Activated B cell treated with CpG ODN at 0.5 μM for 24 hours (primary cell): ENCODE measurements at regions not wholly inside any gene's neighbourhood (a gene's known extent, or its start where the extent isn't known, plus 50 kb on each side); places are given as distances from the start of the nearest gene placed in this dataset.

Source experiments
- ATAC-seq: fragments of 200-7000 bp; cut with Tn5 transposase; one replicate; pipeline ENCODE4 v1.10.0; 2021; ENCODE audit warnings: low read depth, mild to moderate bottlenecking, moderate library complexity
- CTCF ChIA-PET: fragments of 350-600 bp; sonication (Branson Sonifier 250); formaldehyde crosslinking; loops from one replicate; lab custom pipeline; 2021; ENCODE audit warnings: antibody characterized with exemption; lab: Charles Lee
- POLR2A ChIA-PET: fragments of 350-600 bp; sonication (Branson Sonifier 250); formaldehyde crosslinking; loops from one replicate; lab custom pipeline; 2021; ENCODE audit warnings: antibody characterized with exemption; lab: Charles Lee
- DNase-seq: peaks from one replicate; pipeline ENCODE4 v3.0.0; 2022
- H3K27ac Mint-ChIP-seq: one replicate; pipeline ENCODE4 v1.8.0; 2020; ENCODE audit warnings: mixed read lengths
- H3K27me3 Mint-ChIP-seq: one replicate; pipeline ENCODE4 v1.8.0; 2021; ENCODE audit warnings: mixed read lengths
- H3K36me3 Mint-ChIP-seq: one replicate; pipeline ENCODE4 v1.8.0; 2021; ENCODE audit warnings: low read depth, mixed read lengths
- H3K4me1 Mint-ChIP-seq: one replicate; pipeline ENCODE4 v1.8.0; 2021; ENCODE audit warnings: mixed read lengths
- H3K4me3 Mint-ChIP-seq: one replicate; pipeline ENCODE4 v1.8.0; 2020; ENCODE audit warnings: mild to moderate bottlenecking, mixed read lengths
- H3K9me3 Mint-ChIP-seq: one replicate; pipeline ENCODE4 v1.8.0; 2020; ENCODE audit warnings: mixed read lengths
- intact Hi-C: fragments of 100-400 bp; cut with micrococcal nuclease; formaldehyde crosslinking; loops from one replicate; pipeline ENCODE4 v1.15.1; 2024
- TF ChIP-seq, protein P1 (sequence below): fragments of 200-600 bp; IDR thresholded peaks from one replicate; pipeline ENCODE4 v1.8.0; 2022; ENCODE audit warnings: antibody characterized with exemption, mild to moderate bottlenecking

DNA sequence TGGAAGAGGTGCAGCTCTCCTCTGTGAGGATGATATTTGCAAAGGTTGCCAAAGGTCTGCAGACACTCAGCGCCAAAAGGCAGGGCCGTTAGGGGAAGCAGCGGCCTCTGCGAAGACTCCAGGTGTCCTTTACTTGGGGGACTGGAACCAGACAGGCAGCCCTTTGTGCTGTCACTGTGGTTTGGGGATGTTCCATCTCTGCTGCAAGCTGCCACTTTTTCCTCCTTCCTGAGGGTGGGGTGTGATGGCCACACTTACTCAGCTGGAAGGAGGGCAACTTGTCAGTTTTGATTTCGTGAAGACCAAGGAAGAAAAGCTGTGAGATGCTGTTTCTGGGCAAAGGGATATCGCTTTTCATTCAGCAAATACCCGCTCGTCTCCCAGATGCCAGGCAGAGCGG is 96.5 kb upstream of the PRR5 start:
- ATAC-seq, result no peak
- intact Hi-C loops, result no loop called here
- no peak overlapping the region for H3K27ac Mint-ChIP-seq
- DNase-seq, result no peak
- H3K36me3 Mint-ChIP-seq, result no peaks in the 10 kb centered on the region
- H3K4me3 Mint-ChIP-seq, result no peak overlapping the region
- H3K27me3 Mint-ChIP-seq, result peaks cover 18% of the 10 kb centered on the region
- CTCF ChIA-PET, result no interaction called here
- H3K9me3 Mint-ChIP-seq, result no peaks in the 10 kb centered on the region
- TF ChIP-seq, protein P1, sequence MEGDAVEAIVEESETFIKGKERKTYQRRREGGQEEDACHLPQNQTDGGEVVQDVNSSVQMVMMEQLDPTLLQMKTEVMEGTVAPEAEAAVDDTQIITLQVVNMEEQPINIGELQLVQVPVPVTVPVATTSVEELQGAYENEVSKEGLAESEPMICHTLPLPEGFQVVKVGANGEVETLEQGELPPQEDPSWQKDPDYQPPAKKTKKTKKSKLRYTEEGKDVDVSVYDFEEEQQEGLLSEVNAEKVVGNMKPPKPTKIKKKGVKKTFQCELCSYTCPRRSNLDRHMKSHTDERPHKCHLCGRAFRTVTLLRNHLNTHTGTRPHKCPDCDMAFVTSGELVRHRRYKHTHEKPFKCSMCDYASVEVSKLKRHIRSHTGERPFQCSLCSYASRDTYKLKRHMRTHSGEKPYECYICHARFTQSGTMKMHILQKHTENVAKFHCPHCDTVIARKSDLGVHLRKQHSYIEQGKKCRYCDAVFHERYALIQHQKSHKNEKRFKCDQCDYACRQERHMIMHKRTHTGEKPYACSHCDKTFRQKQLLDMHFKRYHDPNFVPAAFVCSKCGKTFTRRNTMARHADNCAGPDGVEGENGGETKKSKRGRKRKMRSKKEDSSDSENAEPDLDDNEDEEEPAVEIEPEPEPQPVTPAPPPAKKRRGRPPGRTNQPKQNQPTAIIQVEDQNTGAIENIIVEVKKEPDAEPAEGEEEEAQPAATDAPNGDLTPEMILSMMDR, result no peak
- POLR2A ChIA-PET, result no interaction called here
- no peaks in the 10 kb centered on the region for H3K4me1 Mint-ChIP-seq

GRCh38 chr22:44604991-44605390 is 97.0 kb upstream of the PRR5 start:
- H3K4me3 Mint-ChIP-seq, result no peak overlapping the region
- ChIA-PET CTCF (no interaction called here), POLR2A (no interaction called here)
- DNase-seq, result no peak
- no peaks in the 10 kb centered on the region for H3K4me1 Mint-ChIP-seq
- intact Hi-C loops, result no loop called here
- H3K9me3 Mint-ChIP-seq, result no peaks in the 10 kb centered on the region
- peaks cover 20% of the 10 kb centered on the region for H3K27me3 Mint-ChIP-seq
- TF ChIP-seq, protein P1, result no peak
- no peak for ATAC-seq
- H3K27ac Mint-ChIP-seq, result no peak overlapping the region
- no peaks in the 10 kb centered on the region for H3K36me3 Mint-ChIP-seq

- Mint-ChIP-seq H3K36me3 (no peaks in the 10 kb centered on the region), H3K4me3 (no peak overlapping the region), H3K4me1 (no peaks in the 10 kb centered on the region), H3K9me3 (no peaks in the 10 kb centered on the region), H3K27ac (no peak overlapping the region), H3K27me3 (peaks cover 20% of the 10 kb centered on the region)
- ChIA-PET POLR2A (no interaction called here), CTCF (no interaction called here)
- intact Hi-C loops, result no loop called here
- no peak for ATAC-seq
- TF ChIP-seq, protein P1, result no peak
- no peak for DNase-seq
Observed at GRCh38 chr22:44604455-44604854, 97.5 kb upstream of the PRR5 start.

DNA sequence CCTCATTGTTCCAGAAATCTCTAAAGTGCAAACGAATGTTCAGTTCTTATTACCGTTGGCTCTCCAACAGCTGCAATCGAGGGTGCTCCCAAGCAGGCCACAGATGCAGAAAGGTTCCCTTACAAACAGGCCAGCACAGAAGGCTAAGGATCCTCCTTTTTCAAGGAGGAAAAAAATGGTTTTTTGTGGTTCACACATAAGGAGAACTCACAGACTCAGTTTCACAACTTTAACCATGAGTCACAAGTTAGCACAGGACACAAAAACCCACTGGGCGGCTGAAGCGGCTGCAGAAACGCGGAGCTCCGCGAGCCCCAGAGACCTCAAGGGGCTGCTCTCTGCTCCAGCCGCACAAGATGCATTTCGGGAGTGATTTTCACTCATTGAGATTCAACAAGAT is 98.2 kb upstream of the PRR5 start:
- ChIA-PET CTCF (no interaction called here), POLR2A (no interaction called here)
- intact Hi-C loops, result no loop called here
- Mint-ChIP-seq H3K27ac (no peak overlapping the region), H3K36me3 (no peaks in the 10 kb centered on the region), H3K9me3 (no peaks in the 10 kb centered on the region), H3K4me1 (no peaks in the 10 kb centered on the region), H3K27me3 (peaks cover 20% of the 10 kb centered on the region), H3K4me3 (no peak overlapping the region)
- TF ChIP-seq, protein P1, result no peak
- DNase-seq (no peak), ATAC-seq (no peak)

GRCh38 chr22:44601725-44602124 is 100.3 kb upstream of the PRR5 start:
- DNase-seq (no peak), ATAC-seq (no peak)
- no peaks in the 10 kb centered on the region for H3K4me1 Mint-ChIP-seq
- intact Hi-C loops, result no loop called here
- TF ChIP-seq, protein P1, result no peak
- H3K27me3 Mint-ChIP-seq, result peaks cover 20% of the 10 kb centered on the region
- H3K27ac Mint-ChIP-seq, result no peak overlapping the region
- no peaks in the 10 kb centered on the region for H3K36me3 Mint-ChIP-seq
- POLR2A ChIA-PET, result no interaction called here
- H3K9me3 Mint-ChIP-seq, result no peaks in the 10 kb centered on the region
- CTCF ChIA-PET, result no interaction called here
- H3K4me3 Mint-ChIP-seq, result no peak overlapping the region
